ENCODE measurements at regions not wholly inside any gene's neighbourhood (a gene's known extent, or its start where the extent isn't known, plus 50 kb on each side); places are given as distances from the start of the nearest gene placed in this dataset.

- H3K4me3 ChIP-seq (ENCODE audit: insufficient read depth, low read length, poor library complexity, severe bottlenecking) = no peak overlapping the region
- no peak for TF ChIP-seq EZH2phosphoT487 (conservative IDR thresholded peaks at IDR 0.05; ENCODE audit: low read length)
- TF ChIP-seq CTCF (IDR thresholded peaks at IDR 0.05; ENCODE audit: insufficient read depth, low read length, poor library complexity, severe bottlenecking) = no peak
- no peak overlapping the region for H3K4me2 ChIP-seq (ENCODE audit: low read depth, low read length, poor library complexity, severe bottlenecking)
- H3K27me3 ChIP-seq (ENCODE audit: low read length) = no peaks in the 10 kb centered on the region
- H3K9me3 ChIP-seq (ENCODE audit: insufficient read depth, low read length) = no peaks in the 10 kb centered on the region
- no peaks in the 10 kb centered on the region for H4K20me1 ChIP-seq (ENCODE audit: low read depth, low read length)
- no peaks in the 10 kb centered on the region for H3K79me2 ChIP-seq (ENCODE audit: insufficient read depth, low read length)
- no peaks in the 10 kb centered on the region for H3K36me3 ChIP-seq (ENCODE audit: low read length)
- no peak overlapping the region for H2AFZ ChIP-seq (ENCODE audit: low read depth, low read length, severe bottlenecking)
- H3K9ac ChIP-seq (ENCODE audit: low read length) = no peak overlapping the region
- H3K27ac ChIP-seq (ENCODE audit: low read depth, low read length) = no peak overlapping the region
- H3F3A ChIP-seq (ENCODE audit: insufficient read depth) = no peaks in the 10 kb centered on the region
- no peaks in the 10 kb centered on the region for H3K9me2 ChIP-seq (replicated peaks; ENCODE audit: insufficient read depth, low read length)
These were observed 228.8 kb upstream of the ADGRL2 start for GRCh38 chr1:81571946-81572345.

GRCh38 chr1:81569761-81570160 lies 231.0 kb upstream of the ADGRL2 start:
- Histone ChIP-seq H3K27ac (ENCODE audit: low read depth, low read length) (no peak overlapping the region), H3K27me3 (ENCODE audit: low read length) (no peaks in the 10 kb centered on the region), H3K9ac (ENCODE audit: low read length) (no peak overlapping the region), H4K20me1 (ENCODE audit: low read depth, low read length) (no peaks in the 10 kb centered on the region), H3K4me2 (ENCODE audit: low read depth, low read length, poor library complexity, severe bottlenecking) (no peak overlapping the region), H3K9me3 (ENCODE audit: insufficient read depth, low read length) (no peaks in the 10 kb centered on the region), H3F3A (ENCODE audit: insufficient read depth) (no peaks in the 10 kb centered on the region), H3K36me3 (ENCODE audit: low read length) (no peaks in the 10 kb centered on the region), H3K79me2 (ENCODE audit: insufficient read depth, low read length) (no peaks in the 10 kb centered on the region), H3K9me2 (replicated peaks; ENCODE audit: insufficient read depth, low read length) (no peaks in the 10 kb centered on the region), H2AFZ (ENCODE audit: low read depth, low read length, severe bottlenecking) (no peak overlapping the region), H3K4me3 (ENCODE audit: insufficient read depth, low read length, poor library complexity, severe bottlenecking) (no peak overlapping the region)
- no peak for TF ChIP-seq EZH2phosphoT487 (conservative IDR thresholded peaks at IDR 0.05; ENCODE audit: low read length)
- no peak for TF ChIP-seq CTCF (IDR thresholded peaks at IDR 0.05; ENCODE audit: insufficient read depth, low read length, poor library complexity, severe bottlenecking)

- H3K4me3 ChIP-seq (ENCODE audit: insufficient read depth, low read length, poor library complexity, severe bottlenecking) = no peak overlapping the region
- no peak overlapping the region for H3K27ac ChIP-seq (ENCODE audit: low read depth, low read length)
- no peaks in the 10 kb centered on the region for H3F3A ChIP-seq (ENCODE audit: insufficient read depth)
- no peak overlapping the region for H3K9ac ChIP-seq (ENCODE audit: low read length)
- H3K36me3 ChIP-seq (ENCODE audit: low read length) = no peaks in the 10 kb centered on the region
- H3K79me2 ChIP-seq (ENCODE audit: insufficient read depth, low read length) = no peaks in the 10 kb centered on the region
- H3K27me3 ChIP-seq (ENCODE audit: low read length) = no peaks in the 10 kb centered on the region
- H3K4me2 ChIP-seq (ENCODE audit: low read depth, low read length, poor library complexity, severe bottlenecking) = no peak overlapping the region
- no peak for TF ChIP-seq CTCF (IDR thresholded peaks at IDR 0.05; ENCODE audit: insufficient read depth, low read length, poor library complexity, severe bottlenecking)
- no peak for TF ChIP-seq EZH2phosphoT487 (conservative IDR thresholded peaks at IDR 0.05; ENCODE audit: low read length)
- H3K9me3 ChIP-seq (ENCODE audit: insufficient read depth, low read length) = no peaks in the 10 kb centered on the region
- H3K9me2 ChIP-seq (replicated peaks; ENCODE audit: insufficient read depth, low read length) = no peaks in the 10 kb centered on the region
- peak overlapping the region; percentile 5 for H2AFZ ChIP-seq (ENCODE audit: low read depth, low read length, severe bottlenecking)
- H4K20me1 ChIP-seq (ENCODE audit: low read depth, low read length) = no peaks in the 10 kb centered on the region
These were observed 237.1 kb upstream of the ADGRL2 start for GRCh38 chr1:81563632-81564031.

All from SU-DHL-6 (cell line).